Stimulated activated CD8-positive, alpha-beta memory T cell treated with anti-CD3 and anti-CD28 coated beads, Interleukin-7, amount 100 ng/mL, for 24 hours (primary cell): ENCODE measurements at regions not wholly inside any gene's neighbourhood (a gene's known extent, or its start where the extent isn't known, plus 50 kb on each side); places are given as distances from the start of the nearest gene placed in this dataset.
"Not testable (repeated sequence)": the region's sequence is repeated elsewhere in the genome, so short reads cannot be mapped to it uniquely, and the experiment has no call there.

ENCODE experiments used
- DNase-seq: peaks from one replicate; pipeline ENCODE4 v3.0.0-alpha.2; 2020; ENCODE audit warnings: low read depth

- no peak for DNase-seq
Observed at GRCh38 chr13:99777873-99778272, 193.7 kb downstream of the ZIC5 start.

DNA sequence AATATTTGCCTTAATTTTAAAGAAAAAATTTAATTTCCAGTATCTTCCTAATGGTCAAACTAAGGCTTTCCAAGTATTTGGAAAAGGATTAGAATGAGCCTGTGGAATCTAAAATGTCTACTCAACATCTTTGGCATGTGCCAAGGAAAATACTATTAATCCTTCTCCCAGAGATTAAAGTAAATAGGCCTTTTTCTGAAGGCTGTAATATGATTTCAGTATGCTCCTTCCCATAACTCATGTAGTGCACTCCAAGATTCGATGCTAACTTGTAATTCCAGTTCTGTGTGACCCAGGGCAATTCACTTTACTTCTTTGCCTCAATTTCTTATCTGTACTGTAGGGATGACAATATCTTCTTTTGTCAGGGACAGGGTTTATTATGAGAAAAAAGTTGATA lies 196.9 kb downstream of the ZIC5 start:
- DNase-seq, result no peak

DNA sequence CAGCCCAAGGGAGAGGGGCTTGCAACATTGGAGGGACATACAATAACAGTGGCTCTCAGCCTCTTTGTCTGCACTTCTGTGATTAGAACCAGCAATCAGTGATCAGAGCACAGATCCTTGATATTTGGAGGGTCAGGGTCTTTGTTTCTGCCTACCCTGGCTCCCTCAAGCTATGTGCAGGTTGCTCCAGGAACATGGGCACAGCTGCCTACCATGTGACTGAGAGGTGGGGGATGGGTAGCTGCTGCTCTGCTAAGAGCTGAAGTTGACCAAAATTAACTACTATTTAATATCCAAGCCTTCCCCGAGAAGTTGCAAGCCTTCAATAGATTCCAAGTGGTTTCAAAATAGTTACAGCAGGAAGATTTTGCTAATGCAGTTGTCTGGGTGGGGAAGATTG lies 202.6 kb downstream of the ZIC5 start:
- no peak for DNase-seq

GRCh38 chr13:99766641-99767045 lies 204.9 kb downstream of the ZIC5 start:
- no peak for DNase-seq

- DNase-seq, result no peak
Observed at GRCh38 chr13:99765869-99766268, 205.7 kb downstream of the ZIC5 start.

DNA sequence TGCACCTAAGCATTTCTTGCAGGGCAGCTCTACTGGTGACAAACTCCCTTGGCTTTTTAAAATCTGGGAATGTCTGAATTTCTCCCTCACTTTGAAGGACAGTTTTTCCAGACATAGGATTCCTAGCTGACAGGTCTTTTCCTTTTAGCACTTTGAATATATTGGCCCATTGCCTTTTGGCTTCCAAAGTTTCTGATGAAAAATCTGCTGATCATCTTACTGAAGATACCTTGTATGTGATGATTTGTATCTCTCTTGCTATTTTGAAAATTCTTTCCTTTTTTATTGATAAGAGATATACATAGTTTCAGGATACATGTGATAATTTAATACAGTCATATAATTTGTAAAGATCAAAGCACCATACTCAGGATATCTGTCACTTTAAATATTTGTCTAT lies 211.1 kb downstream of the ZIC5 start:
- no peak for DNase-seq

- DNase-seq, result no peak
Observed at GRCh38 chr13:99759163-99759552, 212.4 kb downstream of the ZIC5 start.

GRCh38 chr13:99758460-99759162 lies 213.0 kb downstream of the ZIC5 start:
- no peak for DNase-seq

GRCh38 chr13:99757756-99758459 lies 213.7 kb downstream of the ZIC5 start:
- DNase-seq, result no peak

DNA sequence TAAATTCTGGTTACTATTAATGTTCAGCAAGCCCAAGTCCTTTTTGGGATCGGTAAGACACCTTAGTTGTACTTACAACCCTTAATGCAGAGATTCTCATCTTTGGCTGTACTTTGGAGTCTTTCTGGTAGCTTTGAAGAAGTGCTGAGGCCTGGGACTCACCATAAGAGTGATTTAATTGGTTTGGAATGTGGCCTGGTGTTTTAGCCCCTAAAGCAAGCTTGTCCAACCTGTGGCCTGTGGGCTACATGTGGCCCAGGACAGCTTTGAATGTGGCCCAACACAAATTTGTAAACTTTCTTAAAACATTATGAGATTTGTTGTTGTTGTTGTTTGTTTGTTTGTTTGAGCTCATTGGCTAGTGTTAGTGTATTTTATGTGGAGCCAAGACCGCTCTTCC lies 215.3 kb downstream of the ZIC5 start:
- DNase-seq, result no peak

- DNase-seq, result not testable (repeated sequence)
Observed at GRCh38 chr13:99754750-99755149, 216.8 kb downstream of the ZIC5 start.

GRCh38 chr13:99752373-99752772 lies 219.2 kb downstream of the ZIC5 start:
- no peak for DNase-seq

DNA sequence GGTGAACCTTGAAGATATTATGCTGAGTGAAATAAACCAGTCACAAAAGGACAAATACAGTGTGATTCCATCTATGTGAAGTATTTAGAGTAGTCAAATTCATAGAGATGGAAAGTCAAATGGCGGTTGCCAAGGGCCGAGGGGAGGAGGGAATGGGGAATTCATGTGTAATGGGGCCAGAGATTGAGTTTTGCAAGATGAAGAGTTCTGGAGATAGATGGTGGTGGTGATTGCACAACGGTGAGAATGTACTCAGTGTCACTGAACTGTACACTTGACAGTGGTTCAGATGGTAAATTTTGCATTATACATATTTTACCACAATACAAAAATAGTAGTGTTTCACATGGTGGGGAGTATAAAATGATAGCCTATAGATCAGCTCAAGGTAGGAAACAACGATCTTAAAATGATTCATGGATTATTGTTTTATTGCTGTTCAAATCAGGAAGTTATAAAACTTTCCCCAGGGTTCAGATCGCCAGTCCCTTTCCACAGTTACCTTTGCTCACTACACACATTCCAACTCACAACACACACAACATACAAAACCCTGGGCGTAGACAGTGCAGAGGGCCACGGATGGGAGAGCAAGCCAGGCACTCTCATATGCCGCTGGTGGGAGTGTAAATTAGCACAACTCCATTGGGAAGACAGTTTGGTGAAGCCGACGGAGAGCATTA lies 219.9 kb downstream of the ZIC5 start:
- no peak for DNase-seq

- no peak for DNase-seq
Observed at GRCh38 chr13:99750951-99751350, 220.6 kb downstream of the ZIC5 start.

GRCh38 chr13:99749271-99750019 lies 222.1 kb downstream of the ZIC5 start:
- no peak for DNase-seq

- no peak for DNase-seq
Observed at GRCh38 chr13:99747403-99747710, 224.2 kb downstream of the ZIC5 start.

DNA sequence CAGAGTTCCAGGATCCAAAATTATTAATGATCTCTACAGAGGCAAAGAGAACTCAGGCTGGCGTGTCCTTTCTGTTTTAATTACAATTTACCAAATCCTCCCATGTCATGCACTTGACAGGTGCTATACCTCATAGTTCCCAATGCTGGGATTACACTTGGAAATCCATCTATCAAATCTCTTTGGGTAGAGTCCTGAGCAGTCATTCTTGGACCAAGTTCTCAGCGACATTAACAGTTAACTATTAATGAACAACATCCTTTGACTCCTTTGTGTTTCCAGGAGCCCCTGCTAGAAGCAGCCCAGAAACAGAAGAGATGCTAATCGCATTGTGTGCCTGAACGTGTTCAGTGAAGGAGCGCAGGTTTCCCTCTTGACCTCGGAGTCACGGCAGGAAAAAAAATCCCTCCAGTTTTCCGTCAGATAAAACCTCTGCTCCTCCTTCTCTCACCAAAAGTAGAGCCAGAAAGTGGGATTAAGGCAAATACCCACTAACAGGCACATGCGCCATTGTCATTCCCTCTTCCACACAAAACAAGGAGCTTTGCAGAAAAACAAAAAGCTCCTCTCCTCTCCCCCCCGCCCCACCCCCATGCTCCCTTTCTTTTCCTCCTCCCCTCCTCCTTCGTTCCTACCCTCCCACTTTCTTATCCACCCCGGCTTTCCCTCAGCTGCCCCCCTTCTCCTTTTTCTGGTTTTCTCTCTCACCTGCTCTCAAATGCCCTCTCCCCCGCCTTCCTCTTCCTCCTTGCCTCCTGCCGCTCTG lies 224.7 kb downstream of the ZIC5 start:
- no peak for DNase-seq

- no peak for DNase-seq
Observed at GRCh38 chr13:99743094-99743493, 228.5 kb downstream of the ZIC5 start.

DNA sequence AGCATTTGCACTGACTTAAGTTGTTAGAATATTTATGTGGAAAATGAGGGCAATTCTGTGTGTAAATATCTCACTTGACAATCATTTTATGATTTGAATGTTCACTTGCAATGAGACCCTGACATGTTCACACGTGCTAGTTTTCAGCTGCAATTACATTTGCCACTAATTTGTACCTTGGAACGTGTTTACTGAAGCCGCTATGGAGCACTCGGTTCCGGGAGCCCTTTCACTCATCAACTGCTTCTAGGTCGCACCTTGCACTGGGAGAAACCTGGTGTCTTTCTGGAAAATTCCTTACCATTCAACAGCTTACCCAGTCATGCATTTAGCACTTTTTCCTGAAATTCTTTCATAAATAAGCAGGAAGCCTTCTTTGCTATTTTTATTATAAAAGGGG lies 229.6 kb downstream of the ZIC5 start:
- DNase-seq, result no peak

DNA sequence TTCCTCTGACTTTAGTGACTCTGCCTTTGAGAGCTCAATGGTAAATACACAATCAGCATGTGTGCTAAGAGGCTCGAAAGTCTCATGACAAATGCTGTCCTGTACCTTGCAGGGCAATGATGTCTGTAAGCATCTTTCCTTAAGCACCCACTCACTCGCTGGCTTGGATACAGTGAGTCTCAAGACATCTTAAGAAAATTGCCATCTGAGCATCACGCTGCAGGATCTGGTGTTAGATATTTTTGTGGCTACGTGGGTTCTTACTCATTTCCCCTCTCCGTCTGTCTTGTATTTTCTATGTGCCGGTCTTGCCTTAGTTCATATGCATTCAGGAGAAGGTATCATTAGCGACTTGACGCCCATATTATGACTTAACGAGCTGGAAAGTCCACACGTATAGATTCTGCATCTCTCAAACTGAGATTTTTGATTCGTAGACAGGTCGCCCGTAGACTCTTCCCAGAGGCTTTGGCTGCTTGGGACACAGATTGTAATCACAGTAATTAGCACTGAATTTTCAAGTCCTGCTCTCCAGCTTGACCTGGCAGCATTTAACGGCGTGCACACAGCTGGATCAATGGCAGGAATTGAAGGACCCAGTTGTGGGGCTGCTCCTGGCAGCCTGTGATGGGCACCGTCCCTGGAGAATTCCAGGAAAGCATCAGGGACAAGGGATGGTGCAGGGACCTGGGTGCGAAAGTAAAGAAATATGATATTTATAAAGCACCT lies 231.2 kb downstream of the ZIC5 start:
- no peak for DNase-seq

GRCh38 chr13:99738626-99739025 lies 232.9 kb downstream of the ZIC5 start:
- DNase-seq, result no peak
